Muscle of back (tissue), 3 donors: ENCODE measurements at regions not wholly inside any gene's neighbourhood (a gene's known extent, or its start where the extent isn't known, plus 50 kb on each side); places are given as distances from the start of the nearest gene placed in this dataset.
"Not testable (repeated sequence)": the region's sequence is repeated elsewhere in the genome, so short reads cannot be mapped to it uniquely, and the experiment has no call there.

ENCODE experiments used
- DNase-seq, 3 donors: peaks; one replicate each; pipeline versions ENCODE4 v3.0.0 to v3.0.0-alpha.2; 2013

GRCh38 chr1:187038784-187039183 is 210.0 kb downstream of the PLA2G4A start:
- DNase-seq, result no peak

GRCh38 chr1:187041104-187041503 is 212.4 kb downstream of the PLA2G4A start:
- no peak for DNase-seq

GRCh38 chr1:187042538-187042937 is 213.8 kb downstream of the PLA2G4A start:
- DNase-seq, result no peak

GRCh38 chr1:187043433-187043832 is 214.7 kb downstream of the PLA2G4A start:
- not testable (repeated sequence) for DNase-seq

GRCh38 chr1:187044411-187044810 is 215.7 kb downstream of the PLA2G4A start:
- DNase-seq, result no peak

GRCh38 chr1:187045371-187045770 is 216.6 kb downstream of the PLA2G4A start:
- DNase-seq, result no peak

- no peak for DNase-seq
Observed at GRCh38 chr1:187046293-187046692, 217.5 kb downstream of the PLA2G4A start.

- DNase-seq, result no peak
Observed at GRCh38 chr1:187047298-187047697, 218.5 kb downstream of the PLA2G4A start.

GRCh38 chr1:187051618-187052232 is 223.0 kb downstream of the PLA2G4A start:
- peak; percentile 24 to 51 (median 49) for DNase-seq

- DNase-seq, result no peak
Observed at GRCh38 chr1:187053876-187054275, 225.1 kb downstream of the PLA2G4A start.

GRCh38 chr1:187054862-187055757 is 226.4 kb downstream of the PLA2G4A start:
- DNase-seq, result no peak

GRCh38 chr1:187063271-187063670 is 234.5 kb downstream of the PLA2G4A start:
- no peak for DNase-seq

- peak in 1 of 3 donors; percentile 11 for DNase-seq
Observed at GRCh38 chr1:187067160-187067559, 238.4 kb downstream of the PLA2G4A start.

GRCh38 chr1:187070076-187070475 is 241.3 kb downstream of the PLA2G4A start:
- DNase-seq, result peak in 1 of 3 donors; percentile 8

GRCh38 chr1:187072262-187073034 is 243.7 kb downstream of the PLA2G4A start:
- DNase-seq, result not testable (repeated sequence)

GRCh38 chr1:187073035-187073560 is 244.3 kb downstream of the PLA2G4A start:
- not testable (repeated sequence) for DNase-seq

- DNase-seq, result not testable (repeated sequence)
Observed at GRCh38 chr1:187073634-187074245, 245.0 kb downstream of the PLA2G4A start.

GRCh38 chr1:187074445-187075048 is 245.8 kb downstream of the PLA2G4A start:
- no peak for DNase-seq

GRCh38 chr1:187076922-187077321 is 248.2 kb downstream of the PLA2G4A start:
- no peak for DNase-seq

GRCh38 chr1:187078321-187078720 is 249.6 kb downstream of the PLA2G4A start:
- no peak for DNase-seq

GRCh38 chr1:187078916-187079315 is 250.2 kb downstream of the PLA2G4A start:
- DNase-seq, result no peak
